B cell (primary cell): ENCODE measurements at regions not wholly inside any gene's neighbourhood (a gene's known extent, or its start where the extent isn't known, plus 50 kb on each side); places are given as distances from the start of the nearest gene placed in this dataset.

Source experiments
- ATAC-seq: fragments of 200-7000 bp; cut with Tn5 transposase; one replicate; pipeline ENCODE4 v1.10.0; 2021; ENCODE audit warnings: low read depth, mild to moderate bottlenecking, moderate number of reproducible peaks, moderate library complexity
- CTCF ChIA-PET: fragments of 350-600 bp; sonication (Branson Sonifier 250); formaldehyde crosslinking; loops from one replicate; lab custom pipeline; 2021; ENCODE audit warnings: antibody characterized with exemption, inconsistent platforms; lab: Charles Lee
- POLR2A ChIA-PET: fragments of 350-600 bp; sonication (Branson Sonifier 250); formaldehyde crosslinking; loops from one replicate; lab custom pipeline; 2021; ENCODE audit warnings: antibody characterized with exemption; lab: Charles Lee
- DNase-seq: peaks from one replicate; pipeline ENCODE4 v3.0.0; 2013
- H2AFZ ChIP-seq: 2 replicates; pipeline ENCODE4 v1.6.1; 2012; ENCODE audit warnings: mild to moderate bottlenecking, low read depth, low read length; ENCODE audit not compliant: insufficient read depth, poor library complexity, severe bottlenecking
- H3K27ac ChIP-seq, 2 donors: 1 replicate in 1 of 2; 2 replicates in 1 of 2; pipeline ENCODE4 v1.5.1; 2012 to 2013; ENCODE audit warnings: low read length in 2 of 2, mild to moderate bottlenecking in 2 of 2, moderate library complexity in 1 of 2
- H3K27me3 ChIP-seq, 4 experiments: fragments of 200-600 bp in 1 of 4; sonication (generic) in 1 of 4; replicated peaks in 1 of 4; 1 replicate in 2 of 4; 2 replicates in 2 of 4; pipeline versions ENCODE4 v1.6.1 to v1.7.0; 2013 to 2016; ENCODE audit warnings: low read length in 3 of 4, mild to moderate bottlenecking in 2 of 4, mixed read lengths in 1 of 4, moderate library complexity in 1 of 4; ENCODE audit not compliant: insufficient read depth in 4 of 4, control insufficient read depth in 3 of 4; ENCODE audit errors: control extremely low read depth in 1 of 4
- H3K36me3 ChIP-seq, 2 experiments: replicated peaks in 1 of 2; 1 replicate in 1 of 2; 2 replicates in 1 of 2; pipeline versions ENCODE4 v1.6.1 to v1.7.1; 2013; ENCODE audit warnings: low read length in 1 of 2; ENCODE audit not compliant: insufficient read depth in 2 of 2, control insufficient read depth in 1 of 2; ENCODE audit errors: control extremely low read depth in 1 of 2, extremely low read depth in 1 of 2
- H3K4me1 ChIP-seq, 2 donors: fragments of 200-600 bp in 1 of 2; sonication (generic) in 1 of 2; 1 replicate in 1 of 2; 2 replicates in 1 of 2; pipeline versions ENCODE4 v1.5.1 to v1.6.1; 2013 to 2017; ENCODE audit warnings: low read length in 2 of 2; ENCODE audit not compliant: control insufficient read depth in 2 of 2, insufficient read depth in 2 of 2
- H3K4me2 ChIP-seq: replicated peaks from 2 replicates; pipeline ENCODE3; 2012; ENCODE audit warnings: mild to moderate bottlenecking, low read depth, low read length; ENCODE audit not compliant: poor library complexity, severe bottlenecking
- H3K4me3 ChIP-seq, 5 experiments: fragments of 200-600 bp in 1 of 5; sonication (generic) in 1 of 5; 1 replicate in 3 of 5; 2 replicates in 2 of 5; pipeline versions ENCODE4 v1.5.1 to v1.7.0; 2011 to 2016; ENCODE audit warnings: low read length in 4 of 5, mild to moderate bottlenecking in 4 of 5, low read depth in 2 of 5, control low read depth in 1 of 5, moderate library complexity in 1 of 5; ENCODE audit not compliant: insufficient read depth in 1 of 5; ENCODE audit errors: control extremely low read depth in 1 of 5, extremely low read depth in 1 of 5
- H3K79me2 ChIP-seq: fragments of 200-600 bp; sonication (generic); one replicate; pipeline ENCODE4 v1.6.0; 2016; ENCODE audit warnings: low read length; ENCODE audit not compliant: control insufficient read depth, insufficient read depth
- H3K9ac ChIP-seq: fragments of 200-600 bp; sonication (generic); 2 replicates; pipeline ENCODE4 v1.6.1; 2017; ENCODE audit warnings: mild to moderate bottlenecking, low read length, moderate library complexity
- H3K9me3 ChIP-seq, 3 donors: one replicate each; pipeline versions ENCODE4 v1.6.1 to v1.7.1; 2013; ENCODE audit warnings: low read length in 2 of 3; ENCODE audit not compliant: control insufficient read depth in 2 of 3, insufficient read depth in 1 of 3; ENCODE audit errors: control extremely low read depth in 1 of 3
- H4K20me1 ChIP-seq: 2 replicates; pipeline ENCODE4 v1.6.0; 2012; ENCODE audit warnings: mild to moderate bottlenecking, low read length; ENCODE audit not compliant: insufficient read depth, control insufficient read depth, poor library complexity, severe bottlenecking
- H3K27ac Mint-ChIP-seq: one replicate; pipeline ENCODE4 v1.8.0; 2021; ENCODE audit warnings: mixed read lengths
- H3K27me3 Mint-ChIP-seq: one replicate; pipeline ENCODE4 v1.8.0; 2021; ENCODE audit warnings: mixed read lengths
- H3K4me1 Mint-ChIP-seq: one replicate; pipeline ENCODE4 v1.8.0; 2021; ENCODE audit warnings: mixed read lengths
- H3K4me3 Mint-ChIP-seq: one replicate; pipeline ENCODE4 v1.8.0; 2021; ENCODE audit warnings: mixed read lengths
- H3K9me3 Mint-ChIP-seq: one replicate; pipeline ENCODE4 v1.8.0; 2022; ENCODE audit warnings: mixed read lengths; ENCODE audit not compliant: insufficient read depth
- EZH2 ChIP-seq: IDR thresholded peaks from 2 replicates; pipeline ENCODE4 v1.6.1; 2012; ENCODE audit warnings: borderline replicate concordance, low read depth, mild to moderate bottlenecking, moderate library complexity, low read length; ENCODE audit not compliant: insufficient read depth, poor library complexity, severe bottlenecking
- WGBS: methylation state at CpG from one replicate; pipeline ENCODE4 v1.1.5; 2013; ENCODE audit warnings: missing lambda C conversion rate; ENCODE audit not compliant: insufficient coverage; 5-methylcytosine and 5-hydroxymethylcytosine counted together
- intact Hi-C: fragments of 100-400 bp; cut with micrococcal nuclease; formaldehyde crosslinking; loops from one replicate; pipeline ENCODE4 v1.10.0; 2022
- TF ChIP-seq, protein P1 (sequence below): fragments of 200-600 bp; IDR thresholded peaks from one replicate; pipeline ENCODE4 v1.8.0; 2022; ENCODE audit warnings: antibody characterized with exemption, mild to moderate bottlenecking

DNA sequence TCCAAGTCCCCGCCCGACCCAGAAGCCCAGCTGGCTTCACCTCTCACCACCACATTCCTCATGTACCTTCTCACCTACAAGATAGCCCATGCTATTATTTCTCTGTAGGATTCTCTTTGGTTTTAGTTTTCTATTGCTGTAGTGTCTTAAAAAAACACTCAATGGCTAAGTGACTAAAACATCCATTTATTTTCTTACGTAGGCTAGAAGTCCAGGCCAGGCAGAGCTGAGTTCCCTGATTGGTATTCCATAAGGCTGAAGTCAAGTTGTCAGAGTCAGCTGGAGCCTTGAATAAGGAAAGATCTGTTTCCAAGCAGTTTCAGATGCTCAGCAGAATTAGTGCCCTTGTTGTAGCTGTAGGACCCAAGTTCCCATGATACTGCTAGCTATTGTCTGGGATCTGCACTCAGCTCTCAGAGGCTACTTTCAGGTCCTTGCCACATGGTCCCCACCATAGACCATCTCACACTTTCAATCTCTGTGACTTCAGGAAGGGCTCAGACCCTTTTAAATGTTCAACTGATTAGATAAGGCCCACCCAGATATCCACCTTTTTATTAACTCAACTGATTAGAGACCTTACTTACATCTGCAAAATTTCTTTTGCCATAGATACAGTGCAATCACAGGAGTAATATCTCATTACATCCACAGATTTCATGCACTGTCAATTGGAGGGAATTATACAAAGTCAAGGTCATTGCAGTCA is 371.0 kb downstream of the TGFB2 start:
- Histone ChIP-seq H3K4me1 (no peaks in the 10 kb centered on the region), H4K20me1 (no peaks in the 10 kb centered on the region), H3K27ac (no peak overlapping the region), H3K27me3 (no peaks in the 10 kb centered on the region), H3K79me2 (no peaks in the 10 kb centered on the region), H3K4me2 (no peak overlapping the region), H3K4me3 (no peak overlapping the region), H3K9ac (no peak overlapping the region), H2AFZ (no peak overlapping the region), H3K36me3 (no peaks in the 10 kb centered on the region), H3K9me3 (peaks cover 0 to 4% (median 0%) of the 10 kb centered on the region in 3 donors)
- Mint-ChIP-seq H3K4me3 (no peak overlapping the region), H3K4me1 (no peaks in the 10 kb centered on the region), H3K27ac (no peak overlapping the region), H3K9me3 (peaks cover 2% of the 10 kb centered on the region), H3K27me3 (peaks cover 4% of the 10 kb centered on the region)
- ChIA-PET POLR2A (no interaction called here), CTCF (no interaction called here)
- TF ChIP-seq, protein P1, sequence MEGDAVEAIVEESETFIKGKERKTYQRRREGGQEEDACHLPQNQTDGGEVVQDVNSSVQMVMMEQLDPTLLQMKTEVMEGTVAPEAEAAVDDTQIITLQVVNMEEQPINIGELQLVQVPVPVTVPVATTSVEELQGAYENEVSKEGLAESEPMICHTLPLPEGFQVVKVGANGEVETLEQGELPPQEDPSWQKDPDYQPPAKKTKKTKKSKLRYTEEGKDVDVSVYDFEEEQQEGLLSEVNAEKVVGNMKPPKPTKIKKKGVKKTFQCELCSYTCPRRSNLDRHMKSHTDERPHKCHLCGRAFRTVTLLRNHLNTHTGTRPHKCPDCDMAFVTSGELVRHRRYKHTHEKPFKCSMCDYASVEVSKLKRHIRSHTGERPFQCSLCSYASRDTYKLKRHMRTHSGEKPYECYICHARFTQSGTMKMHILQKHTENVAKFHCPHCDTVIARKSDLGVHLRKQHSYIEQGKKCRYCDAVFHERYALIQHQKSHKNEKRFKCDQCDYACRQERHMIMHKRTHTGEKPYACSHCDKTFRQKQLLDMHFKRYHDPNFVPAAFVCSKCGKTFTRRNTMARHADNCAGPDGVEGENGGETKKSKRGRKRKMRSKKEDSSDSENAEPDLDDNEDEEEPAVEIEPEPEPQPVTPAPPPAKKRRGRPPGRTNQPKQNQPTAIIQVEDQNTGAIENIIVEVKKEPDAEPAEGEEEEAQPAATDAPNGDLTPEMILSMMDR = no peak
- TF ChIP-seq EZH2 = no peak
- DNase-seq (no peak), ATAC-seq (no peak)
- intact Hi-C loops = no loop called here
- no CpG with 5 or more reads among the region's 3 CpGs for WGBS

- no peak overlapping the region for H3K4me3 ChIP-seq
- WGBS = no CpG with 5 or more reads among the region's 1 CpG
- DNase-seq (no peak), ATAC-seq (no peak)
- Mint-ChIP-seq H3K27me3 (peaks cover 4% of the 10 kb centered on the region), H3K27ac (no peak overlapping the region), H3K4me1 (no peaks in the 10 kb centered on the region), H3K4me3 (no peak overlapping the region), H3K9me3 (peaks cover 2% of the 10 kb centered on the region)
- no peak overlapping the region for H3K27ac ChIP-seq
- H3K36me3 ChIP-seq = no peaks in the 10 kb centered on the region
- TF ChIP-seq EZH2 = no peak
- TF ChIP-seq, protein P1 = no peak
- H3K4me1 ChIP-seq = no peaks in the 10 kb centered on the region
- H3K27me3 ChIP-seq = no peaks in the 10 kb centered on the region
- peaks cover 0 to 4% (median 0%) of the 10 kb centered on the region in 3 donors for H3K9me3 ChIP-seq
- ChIA-PET CTCF (no interaction called here), POLR2A (no interaction called here)
- no peak overlapping the region for H3K4me2 ChIP-seq
- no peaks in the 10 kb centered on the region for H4K20me1 ChIP-seq
- H3K9ac ChIP-seq = no peak overlapping the region
- no peaks in the 10 kb centered on the region for H3K79me2 ChIP-seq
- intact Hi-C loops = no loop called here
- no peak overlapping the region for H2AFZ ChIP-seq
These were observed 372.4 kb downstream of the TGFB2 start for GRCh38 chr1:218717575-218717974.
